ENCODE measurements at regions not wholly inside any gene's neighbourhood (a gene's known extent, or its start where the extent isn't known, plus 50 kb on each side); places are given as distances from the start of the nearest gene placed in this dataset.

GRCh38 chr14:39853441-39853840, 421.2 kb upstream of the FBXO33 start:
- H3K27ac Mint-ChIP-seq = no peak overlapping the region
- no peaks in the 10 kb centered on the region for H3K27me3 Mint-ChIP-seq
- no peak overlapping the region for H3K4me3 Mint-ChIP-seq
- H3K36me3 Mint-ChIP-seq (ENCODE audit: low read depth) = no peaks in the 10 kb centered on the region
- no peaks in the 10 kb centered on the region for H3K4me1 Mint-ChIP-seq
- DNase-seq = no peak
- no peaks in the 10 kb centered on the region for H3K9me3 ChIP-seq (ENCODE audit: control insufficient read depth, low read length, poor library complexity, severe bottlenecking)
- ATAC-seq = no peak

- Mint-ChIP-seq H3K27me3 (no peaks in the 10 kb centered on the region), H3K36me3 (ENCODE audit: low read depth) (no peaks in the 10 kb centered on the region), H3K4me1 (no peaks in the 10 kb centered on the region), H3K27ac (no peak overlapping the region), H3K4me3 (no peak overlapping the region)
- DNase-seq (no peak), ATAC-seq (no peak)
- no peaks in the 10 kb centered on the region for H3K9me3 ChIP-seq (ENCODE audit: control insufficient read depth, low read length, poor library complexity, severe bottlenecking)
Measured at GRCh38 chr14:39851202-39851601, 419.0 kb upstream of the FBXO33 start.

GRCh38 chr14:39847852-39848251, 415.6 kb upstream of the FBXO33 start:
- ATAC-seq (no peak), DNase-seq (no peak)
- H3K27ac Mint-ChIP-seq = no peak overlapping the region
- H3K9me3 ChIP-seq (ENCODE audit: control insufficient read depth, low read length, poor library complexity, severe bottlenecking) = no peaks in the 10 kb centered on the region
- no peaks in the 10 kb centered on the region for H3K4me1 Mint-ChIP-seq
- H3K4me3 Mint-ChIP-seq = no peak overlapping the region
- no peaks in the 10 kb centered on the region for H3K27me3 Mint-ChIP-seq
- H3K36me3 Mint-ChIP-seq (ENCODE audit: low read depth) = no peaks in the 10 kb centered on the region

GRCh38 chr14:39847194-39847593, 415.0 kb upstream of the FBXO33 start:
- Mint-ChIP-seq H3K4me1 (no peaks in the 10 kb centered on the region), H3K36me3 (ENCODE audit: low read depth) (no peaks in the 10 kb centered on the region), H3K27ac (no peak overlapping the region), H3K4me3 (no peak overlapping the region), H3K27me3 (no peaks in the 10 kb centered on the region)
- H3K9me3 ChIP-seq (ENCODE audit: control insufficient read depth, low read length, poor library complexity, severe bottlenecking) = no peaks in the 10 kb centered on the region
- DNase-seq (no peak), ATAC-seq (no peak)

GRCh38 chr14:39843881-39844280, 411.6 kb upstream of the FBXO33 start:
- no peak overlapping the region for H3K4me3 Mint-ChIP-seq
- H3K9me3 ChIP-seq (ENCODE audit: control insufficient read depth, low read length, poor library complexity, severe bottlenecking) = no peaks in the 10 kb centered on the region
- no peaks in the 10 kb centered on the region for H3K36me3 Mint-ChIP-seq (ENCODE audit: low read depth)
- ATAC-seq = no peak
- no peaks in the 10 kb centered on the region for H3K27me3 Mint-ChIP-seq
- H3K4me1 Mint-ChIP-seq = no peaks in the 10 kb centered on the region
- DNase-seq = no peak
- no peak overlapping the region for H3K27ac Mint-ChIP-seq

GRCh38 chr14:39841088-39841487, 408.9 kb upstream of the FBXO33 start:
- no peak for DNase-seq
- H3K4me1 Mint-ChIP-seq = no peaks in the 10 kb centered on the region
- no peaks in the 10 kb centered on the region for H3K36me3 Mint-ChIP-seq (ENCODE audit: low read depth)
- no peak overlapping the region for H3K4me3 Mint-ChIP-seq
- H3K9me3 ChIP-seq (ENCODE audit: control insufficient read depth, low read length, poor library complexity, severe bottlenecking) = no peaks in the 10 kb centered on the region
- no peak for ATAC-seq
- H3K27me3 Mint-ChIP-seq = no peaks in the 10 kb centered on the region
- no peak overlapping the region for H3K27ac Mint-ChIP-seq

- no peak for ATAC-seq
- no peaks in the 10 kb centered on the region for H3K9me3 ChIP-seq (ENCODE audit: control insufficient read depth, low read length, poor library complexity, severe bottlenecking)
- H3K4me1 Mint-ChIP-seq = no peaks in the 10 kb centered on the region
- H3K36me3 Mint-ChIP-seq (ENCODE audit: low read depth) = no peaks in the 10 kb centered on the region
- H3K27ac Mint-ChIP-seq = no peak overlapping the region
- DNase-seq = no peak
- H3K27me3 Mint-ChIP-seq = no peaks in the 10 kb centered on the region
- H3K4me3 Mint-ChIP-seq = no peak overlapping the region
Measured at GRCh38 chr14:39827901-39828655, 395.8 kb upstream of the FBXO33 start.

GRCh38 chr14:39812532-39813320, 380.5 kb upstream of the FBXO33 start:
- H3K9me3 ChIP-seq (ENCODE audit: control insufficient read depth, low read length, poor library complexity, severe bottlenecking) = no peaks in the 10 kb centered on the region
- no peak overlapping the region for H3K4me3 Mint-ChIP-seq
- no peak overlapping the region for H3K27ac Mint-ChIP-seq
- no peak for DNase-seq
- no peaks in the 10 kb centered on the region for H3K27me3 Mint-ChIP-seq
- H3K4me1 Mint-ChIP-seq = no peaks in the 10 kb centered on the region
- no peaks in the 10 kb centered on the region for H3K36me3 Mint-ChIP-seq (ENCODE audit: low read depth)
- ATAC-seq = no peak

GRCh38 chr14:39807271-39807670, 375.0 kb upstream of the FBXO33 start:
- H3K4me3 Mint-ChIP-seq = no peak overlapping the region
- DNase-seq (no peak), ATAC-seq (no peak)
- no peaks in the 10 kb centered on the region for H3K27me3 Mint-ChIP-seq
- H3K9me3 ChIP-seq (ENCODE audit: control insufficient read depth, low read length, poor library complexity, severe bottlenecking) = no peaks in the 10 kb centered on the region
- no peaks in the 10 kb centered on the region for H3K36me3 Mint-ChIP-seq (ENCODE audit: low read depth)
- H3K27ac Mint-ChIP-seq = no peak overlapping the region
- H3K4me1 Mint-ChIP-seq = no peaks in the 10 kb centered on the region

- Mint-ChIP-seq H3K4me1 (no peaks in the 10 kb centered on the region), H3K27me3 (no peaks in the 10 kb centered on the region), H3K27ac (no peak overlapping the region), H3K36me3 (ENCODE audit: low read depth) (no peaks in the 10 kb centered on the region), H3K4me3 (no peak overlapping the region)
- H3K9me3 ChIP-seq (ENCODE audit: control insufficient read depth, low read length, poor library complexity, severe bottlenecking) = no peaks in the 10 kb centered on the region
- DNase-seq (no peak), ATAC-seq (no peak)
Measured at GRCh38 chr14:39784461-39784860, 352.2 kb upstream of the FBXO33 start.

- no peak overlapping the region for H3K27ac Mint-ChIP-seq
- no peak overlapping the region for H3K4me3 Mint-ChIP-seq
- no peak for DNase-seq
- H3K4me1 Mint-ChIP-seq = peaks cover 2% of the 10 kb centered on the region
- no peak for ATAC-seq
- no peaks in the 10 kb centered on the region for H3K27me3 Mint-ChIP-seq
- H3K36me3 Mint-ChIP-seq (ENCODE audit: low read depth) = no peaks in the 10 kb centered on the region
- no peaks in the 10 kb centered on the region for H3K9me3 ChIP-seq (ENCODE audit: control insufficient read depth, low read length, poor library complexity, severe bottlenecking)
Measured at GRCh38 chr14:39781466-39781865, 349.2 kb upstream of the FBXO33 start.

GRCh38 chr14:39773387-39774126, 341.3 kb upstream of the FBXO33 start:
- no peak overlapping the region for H3K27ac Mint-ChIP-seq

GRCh38 chr14:39772627-39773026, 340.4 kb upstream of the FBXO33 start:
- H3K27me3 Mint-ChIP-seq = no peaks in the 10 kb centered on the region
- H3K4me3 Mint-ChIP-seq = no peak overlapping the region
- ATAC-seq = no peak

More at GRCh38 chr14:39773387-39774126, 341.3 kb upstream of the FBXO33 start:
- Mint-ChIP-seq H3K4me3 (no peak overlapping the region), H3K36me3 (ENCODE audit: low read depth) (no peaks in the 10 kb centered on the region), H3K4me1 (peaks cover 2% of the 10 kb centered on the region), H3K27me3 (no peaks in the 10 kb centered on the region)
- DNase-seq = no peak
- H3K9me3 ChIP-seq (ENCODE audit: control insufficient read depth, low read length, poor library complexity, severe bottlenecking) = no peaks in the 10 kb centered on the region
- no peak for ATAC-seq

More at GRCh38 chr14:39772627-39773026, 340.4 kb upstream of the FBXO33 start:
- Mint-ChIP-seq H3K4me1 (peaks cover 4% of the 10 kb centered on the region), H3K36me3 (ENCODE audit: low read depth) (no peaks in the 10 kb centered on the region), H3K27ac (no peak overlapping the region)
- H3K9me3 ChIP-seq (ENCODE audit: control insufficient read depth, low read length, poor library complexity, severe bottlenecking) = no peaks in the 10 kb centered on the region
- DNase-seq = no peak
